ENCODE measurements at regions not wholly inside any gene's neighbourhood (a gene's known extent, or its start where the extent isn't known, plus 50 kb on each side); places are given as distances from the start of the nearest gene placed in this dataset.

DNA sequence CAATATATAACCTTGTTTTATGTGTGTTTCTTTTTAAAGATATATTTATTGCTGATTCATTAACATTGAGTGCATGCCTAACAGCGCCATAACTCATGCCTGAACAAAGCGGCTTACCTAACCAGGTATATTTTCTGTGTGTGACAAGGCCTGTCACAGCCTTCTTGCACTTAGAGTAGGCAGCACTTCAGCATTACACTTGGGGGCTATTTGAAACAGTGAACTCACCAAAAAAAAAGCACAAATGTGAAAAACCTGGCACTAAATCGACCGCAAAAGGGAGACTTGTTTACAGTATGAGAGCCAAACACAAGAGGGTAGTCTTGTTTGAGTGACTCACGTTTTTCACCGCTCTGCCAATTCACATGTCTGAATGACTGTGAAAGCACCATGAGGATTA, 111.7 kb downstream of the DISP1 start:
- TF ChIP-seq EZH2 (IDR thresholded peaks at IDR 0.05) = no peak
- TF ChIP-seq, protein P1, sequence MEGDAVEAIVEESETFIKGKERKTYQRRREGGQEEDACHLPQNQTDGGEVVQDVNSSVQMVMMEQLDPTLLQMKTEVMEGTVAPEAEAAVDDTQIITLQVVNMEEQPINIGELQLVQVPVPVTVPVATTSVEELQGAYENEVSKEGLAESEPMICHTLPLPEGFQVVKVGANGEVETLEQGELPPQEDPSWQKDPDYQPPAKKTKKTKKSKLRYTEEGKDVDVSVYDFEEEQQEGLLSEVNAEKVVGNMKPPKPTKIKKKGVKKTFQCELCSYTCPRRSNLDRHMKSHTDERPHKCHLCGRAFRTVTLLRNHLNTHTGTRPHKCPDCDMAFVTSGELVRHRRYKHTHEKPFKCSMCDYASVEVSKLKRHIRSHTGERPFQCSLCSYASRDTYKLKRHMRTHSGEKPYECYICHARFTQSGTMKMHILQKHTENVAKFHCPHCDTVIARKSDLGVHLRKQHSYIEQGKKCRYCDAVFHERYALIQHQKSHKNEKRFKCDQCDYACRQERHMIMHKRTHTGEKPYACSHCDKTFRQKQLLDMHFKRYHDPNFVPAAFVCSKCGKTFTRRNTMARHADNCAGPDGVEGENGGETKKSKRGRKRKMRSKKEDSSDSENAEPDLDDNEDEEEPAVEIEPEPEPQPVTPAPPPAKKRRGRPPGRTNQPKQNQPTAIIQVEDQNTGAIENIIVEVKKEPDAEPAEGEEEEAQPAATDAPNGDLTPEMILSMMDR (IDR thresholded peaks at IDR 0.05) = no peak

Data from neural progenitor cell (in vitro differentiated cells).